GM20000 (cell line): ENCODE measurements at regions not wholly inside any gene's neighbourhood (a gene's known extent, or its start where the extent isn't known, plus 50 kb on each side); places are given as distances from the start of the nearest gene placed in this dataset.

ENCODE experiments used
- DNase-seq: peaks from one replicate; pipeline ENCODE4 v3.0.0; 2012; ENCODE audit warnings: low spot score
- CTCF ChIP-seq: IDR thresholded peaks from 2 replicates; pipeline ENCODE4 v1.5.1; 2012; ENCODE audit warnings: mild to moderate bottlenecking, control low read depth; ENCODE audit errors: extremely low read depth, missing control alignments

DNA sequence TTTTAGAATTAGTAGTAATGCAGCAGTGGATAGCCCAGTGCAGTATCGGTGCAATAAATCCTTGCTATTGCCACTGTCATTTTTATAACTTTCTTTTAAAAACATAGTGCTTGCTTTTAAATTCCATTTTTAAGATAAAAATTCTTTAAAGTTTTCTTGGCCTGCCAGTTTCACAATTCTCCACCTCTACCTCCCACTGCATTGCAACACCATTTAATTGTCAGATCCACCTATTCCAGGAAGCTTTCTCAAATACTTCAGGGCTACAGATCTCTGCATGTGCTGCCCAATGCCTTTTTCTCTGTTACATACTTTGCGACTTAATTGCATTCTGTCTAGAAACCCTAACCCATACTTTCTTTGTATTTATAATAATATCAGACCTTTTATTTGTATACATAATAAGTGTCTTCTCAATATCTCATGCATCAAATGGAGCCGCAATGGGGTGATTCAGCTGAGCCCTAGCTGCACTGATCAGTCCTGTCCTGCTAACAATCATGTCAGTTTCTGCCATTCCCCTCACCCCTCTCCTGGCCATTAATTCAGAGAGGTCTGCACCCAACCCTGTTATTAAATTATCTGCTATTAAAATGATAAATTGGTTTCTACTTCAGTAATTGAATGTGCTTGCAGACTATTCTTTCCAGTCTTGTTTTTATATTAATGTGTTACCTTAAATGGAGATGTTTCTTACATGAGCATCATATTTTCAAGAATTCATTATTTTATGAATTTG is 193.1 kb downstream of the SLIT2 start:
- DNase-seq = no peak
- TF ChIP-seq CTCF = no peak

DNA sequence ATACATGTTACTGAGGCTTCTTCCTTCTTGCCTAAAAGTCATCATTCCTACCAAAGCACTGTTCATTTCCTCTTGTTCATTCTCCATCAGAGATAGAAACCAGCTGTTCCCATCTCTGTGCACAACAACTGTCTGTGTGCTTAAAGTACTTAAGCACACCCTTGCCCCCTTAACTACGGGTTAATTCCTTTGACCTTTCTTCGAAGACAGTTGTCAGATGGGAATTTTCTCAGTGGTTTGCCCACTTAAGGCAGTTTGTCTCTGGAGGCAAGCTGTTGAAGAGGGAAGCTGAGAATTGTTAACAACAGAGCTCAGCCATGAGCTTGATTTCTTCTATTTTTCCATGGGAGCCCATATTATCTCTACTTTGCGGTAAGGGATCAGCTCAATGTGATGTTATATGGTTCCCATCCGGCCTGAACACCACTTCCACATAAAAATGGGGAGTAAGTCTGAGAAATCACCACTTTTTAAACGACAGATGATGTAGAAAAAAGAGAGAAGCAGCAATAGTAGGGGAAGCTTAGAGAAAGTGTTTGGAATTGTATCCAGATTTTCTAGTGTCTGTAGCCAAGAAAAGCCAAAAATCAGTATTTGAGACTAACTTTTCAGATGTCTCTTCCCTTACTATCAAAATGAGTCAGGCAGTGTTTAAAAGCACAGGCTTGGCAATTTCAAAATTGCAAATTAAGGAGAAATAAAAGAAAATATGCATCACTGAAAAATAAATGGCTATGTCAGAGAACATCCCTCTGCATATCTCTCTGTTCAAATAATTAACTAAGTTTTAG is 194.4 kb downstream of the SLIT2 start:
- no peak for TF ChIP-seq CTCF
- DNase-seq = no peak

GRCh38 chr4:20447103-20447502 is 195.4 kb downstream of the SLIT2 start:
- no peak for DNase-seq
- TF ChIP-seq CTCF = no peak

GRCh38 chr4:20451986-20452385 is 200.3 kb downstream of the SLIT2 start:
- no peak for DNase-seq
- no peak for TF ChIP-seq CTCF

DNA sequence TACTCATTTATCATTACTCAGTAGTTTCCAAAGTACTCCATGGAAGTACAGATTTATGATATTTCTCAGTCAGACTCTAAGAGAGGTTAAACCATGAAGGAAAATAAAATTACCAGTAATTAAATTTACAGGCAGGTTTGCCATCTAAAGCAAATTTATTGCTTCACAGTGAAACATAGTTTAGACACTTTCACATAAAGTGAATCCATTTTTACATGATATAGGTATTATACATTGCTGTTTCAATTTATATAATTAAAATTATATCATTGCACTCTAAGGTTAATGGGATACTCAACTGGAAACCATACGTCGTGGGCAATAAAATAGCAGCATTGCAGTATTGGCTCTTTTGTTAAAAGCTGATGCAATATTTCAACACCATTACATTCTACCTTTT is 202.8 kb downstream of the SLIT2 start:
- no peak for TF ChIP-seq CTCF

GRCh38 chr4:20456407-20456806 is 204.7 kb downstream of the SLIT2 start:
- DNase-seq = no peak
- TF ChIP-seq CTCF = no peak

More for the DNA sequence above, 202.8 kb downstream of the SLIT2 start:
- no peak for DNase-seq

- no peak for DNase-seq
- TF ChIP-seq CTCF = no peak
These were observed 210.9 kb downstream of the SLIT2 start for GRCh38 chr4:20462426-20463175.
